ENCODE measurements at regions not wholly inside any gene's neighbourhood (a gene's known extent, or its start where the extent isn't known, plus 50 kb on each side); places are given as distances from the start of the nearest gene placed in this dataset.

DNA sequence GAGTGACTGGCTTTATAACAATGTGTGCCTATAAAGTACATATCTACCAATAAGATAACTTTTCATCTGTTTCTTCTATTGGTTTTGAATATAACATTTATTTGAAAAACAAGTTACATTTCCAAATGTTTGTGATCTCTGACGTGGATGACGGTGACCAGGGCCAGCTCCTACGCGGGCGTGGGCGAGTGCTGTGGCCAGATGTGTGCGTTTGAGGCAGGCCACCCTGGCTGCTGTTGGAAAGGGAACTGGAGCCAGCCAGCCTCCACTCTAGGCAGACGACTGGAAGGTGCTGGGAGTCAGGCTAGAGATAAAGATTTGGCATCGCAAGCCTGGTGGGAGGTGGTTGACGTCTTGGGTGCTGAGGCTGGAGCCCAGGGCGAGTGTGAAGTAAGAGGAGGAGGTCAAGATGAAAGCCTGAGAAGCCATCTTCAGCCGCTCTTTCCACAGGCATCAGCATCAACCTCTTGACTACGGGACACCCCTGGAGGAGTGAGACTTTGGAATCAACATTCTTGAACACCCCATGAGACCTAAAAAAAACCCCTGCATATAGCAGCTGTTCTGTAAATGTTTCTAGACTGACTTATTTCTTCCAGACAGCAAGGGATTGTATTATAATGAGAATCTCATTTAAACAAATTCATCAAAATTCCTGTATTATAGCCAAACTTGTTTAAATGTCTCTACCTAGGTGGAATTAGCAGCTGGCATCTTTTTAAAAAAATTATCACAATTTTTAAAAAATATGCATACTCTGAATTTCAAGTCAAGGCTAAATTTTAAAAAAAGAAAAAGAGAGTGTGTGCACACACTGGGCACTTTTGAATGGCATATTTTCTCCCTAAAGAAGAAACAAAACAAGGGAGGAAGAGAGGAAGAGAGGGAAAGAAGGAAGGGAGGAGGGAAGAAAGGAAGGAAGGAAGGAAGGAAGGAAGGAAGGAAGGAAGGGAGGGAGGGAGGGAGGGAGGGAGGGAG lies 112.5 kb upstream of the SLC44A3 start:
- Histone ChIP-seq H3K27ac (no peak overlapping the region), H3K4me3 (no peak overlapping the region), H3K36me3 (no peaks in the 10 kb centered on the region), H3K4me1 (peaks cover 0 to 2% (median 0%) of the 10 kb centered on the region in 6 donors), H3K9me3 (no peaks in the 10 kb centered on the region), H3K27me3 (replicated peaks in 1 of 7) (no peaks in the 10 kb centered on the region)
- 77 to 84% (median 80%) methylated on average over 13 of the region's 13 CpGs for WGBS, 5 donors
- intact Hi-C loops (cut with DNase I; ENCODE audit: low total_unique reads) = no loop called here
- no peak for DNase-seq
- TF ChIP-seq POLR2A (IDR thresholded peaks at IDR 0.05) = no peak
- TF ChIP-seq CTCF (IDR thresholded peaks at IDR 0.05 in 8 of 11, conservative IDR thresholded peaks at IDR 0.05 in 3 of 11) = no peak
- TF ChIP-seq POLR2AphosphoS5 (IDR thresholded peaks at IDR 0.05) = no peak

DNA sequence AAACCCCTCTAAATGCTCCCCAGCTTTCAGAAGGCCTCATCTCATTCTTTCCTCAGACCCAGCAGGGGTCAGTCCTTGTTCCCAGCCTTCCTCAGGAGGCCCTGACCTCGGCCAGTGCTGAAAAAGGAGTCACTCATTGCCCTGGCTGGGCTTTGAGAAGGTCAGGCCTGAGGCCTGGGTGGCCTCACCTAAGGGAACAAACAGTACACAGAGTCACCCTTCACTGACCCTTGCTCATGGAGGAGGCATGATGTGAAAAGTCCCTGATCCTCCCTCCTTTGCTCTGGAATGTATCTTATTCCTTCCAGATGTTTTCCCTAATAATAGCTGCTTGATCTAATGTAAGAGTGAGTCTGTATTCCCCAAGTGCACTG lies 117.7 kb upstream of the SLC44A3 start:
- H3K4me1 ChIP-seq = peaks cover 0 to 11% (median 4%) of the 10 kb centered on the region in 6 donors
- intact Hi-C loops (cut with DNase I; ENCODE audit: low total_unique reads) = no loop called here
- no peaks in the 10 kb centered on the region for H3K36me3 ChIP-seq
- no peak overlapping the region for H3K4me3 ChIP-seq
- TF ChIP-seq POLR2AphosphoS5 (IDR thresholded peaks at IDR 0.05) = peak in 1 of 3 donors; percentile 42
- no peak for TF ChIP-seq POLR2A (IDR thresholded peaks at IDR 0.05)
- TF ChIP-seq CTCF (IDR thresholded peaks at IDR 0.05 in 8 of 11, conservative IDR thresholded peaks at IDR 0.05 in 3 of 11) = no peak
- no peaks in the 10 kb centered on the region for H3K27me3 ChIP-seq (replicated peaks in 1 of 7)
- H3K9me3 ChIP-seq = no peaks in the 10 kb centered on the region
- WGBS, 5 donors = 37 to 63% (median 47%) methylated on average over 1 of the region's 1 CpG
- H3K27ac ChIP-seq = peak overlapping the region; percentile 9 to 76 (median 53)
- DNase-seq = no peak

- Histone ChIP-seq H3K27me3 (replicated peaks in 1 of 7) (no peaks in the 10 kb centered on the region), H3K27ac (peak overlapping the region; percentile 9 to 76 (median 53)), H3K4me3 (no peak overlapping the region), H3K36me3 (no peaks in the 10 kb centered on the region), H3K9me3 (no peaks in the 10 kb centered on the region), H3K4me1 (peaks cover 0 to 11% (median 4%) of the 10 kb centered on the region in 6 donors)
- TF ChIP-seq POLR2A (IDR thresholded peaks at IDR 0.05) (no peak), CTCF (IDR thresholded peaks at IDR 0.05 in 8 of 11, conservative IDR thresholded peaks at IDR 0.05 in 3 of 11) (no peak), POLR2AphosphoS5 (IDR thresholded peaks at IDR 0.05) (no peak)
- intact Hi-C loops (cut with DNase I; ENCODE audit: low total_unique reads) = no loop called here
- no peak for DNase-seq
- WGBS, 5 donors = 45 to 75% (median 55%) methylated on average over 2 of the region's 2 CpGs
Measured at GRCh38 chr1:94701796-94702441, 118.2 kb upstream of the SLC44A3 start.

Measured in spleen (tissue), 11 donors.